Right forelimb (tissue), 1 donor: ENCODE measurements at regions not wholly inside any gene's neighbourhood (a gene's known extent, or its start where the extent isn't known, plus 50 kb on each side); places are given as distances from the start of the nearest gene placed in this dataset.

Experiments used
- DNase-seq: peaks from one replicate; pipeline ENCODE4 v3.0.0-alpha.2; 2018

- DNase-seq, result no peak
Measured at GRCh38 chr11:10618490-10618889, 50.0 kb upstream of the LYVE1 start.
